ENCODE measurements at regions not wholly inside any gene's neighbourhood (a gene's known extent, or its start where the extent isn't known, plus 50 kb on each side); places are given as distances from the start of the nearest gene placed in this dataset.
A peak's percentile ranks its signal among the peaks of the same experiment; 100 is the strongest.

DNA sequence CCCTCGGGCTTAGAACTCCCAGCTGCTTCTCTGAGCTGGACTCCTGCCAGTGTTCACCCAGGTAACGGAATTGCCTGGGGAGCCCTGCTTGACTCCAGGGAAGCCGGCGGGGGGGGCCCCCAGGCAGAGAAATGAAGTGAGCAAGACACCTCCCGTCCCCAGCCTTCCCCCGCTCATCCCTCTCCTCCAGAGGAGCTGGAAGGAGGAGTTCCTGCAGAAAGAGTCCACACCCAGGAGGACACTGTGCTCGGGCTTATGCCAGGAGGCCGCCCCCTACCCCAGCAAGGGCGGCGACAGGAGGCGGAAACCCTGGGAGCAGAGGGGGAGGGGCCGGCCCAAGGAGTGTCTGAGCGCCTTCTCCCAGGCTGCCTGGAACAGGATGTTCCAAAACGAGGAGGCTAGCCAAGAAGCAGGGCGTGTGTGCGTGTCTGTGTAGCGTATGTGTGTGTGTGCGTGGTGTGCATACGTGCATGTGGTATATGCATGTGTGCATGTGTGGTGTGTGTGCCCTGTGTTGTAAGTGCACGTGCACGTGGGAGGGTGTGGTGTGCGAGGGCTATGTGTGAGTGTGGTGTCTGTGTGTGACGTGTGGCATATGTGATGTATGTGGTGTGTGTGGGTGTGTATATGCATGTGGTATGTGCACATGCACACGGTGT lies 511.3 kb downstream of the SHQ1 start:
- peak; percentile 62 for DNase-seq

- DNase-seq, result peak; percentile 30
These were observed 512.1 kb downstream of the SHQ1 start for GRCh38 chr3:72336114-72336651.

GRCh38 chr3:72335458-72336095 lies 512.7 kb downstream of the SHQ1 start:
- DNase-seq, result peak; percentile 57

DNA sequence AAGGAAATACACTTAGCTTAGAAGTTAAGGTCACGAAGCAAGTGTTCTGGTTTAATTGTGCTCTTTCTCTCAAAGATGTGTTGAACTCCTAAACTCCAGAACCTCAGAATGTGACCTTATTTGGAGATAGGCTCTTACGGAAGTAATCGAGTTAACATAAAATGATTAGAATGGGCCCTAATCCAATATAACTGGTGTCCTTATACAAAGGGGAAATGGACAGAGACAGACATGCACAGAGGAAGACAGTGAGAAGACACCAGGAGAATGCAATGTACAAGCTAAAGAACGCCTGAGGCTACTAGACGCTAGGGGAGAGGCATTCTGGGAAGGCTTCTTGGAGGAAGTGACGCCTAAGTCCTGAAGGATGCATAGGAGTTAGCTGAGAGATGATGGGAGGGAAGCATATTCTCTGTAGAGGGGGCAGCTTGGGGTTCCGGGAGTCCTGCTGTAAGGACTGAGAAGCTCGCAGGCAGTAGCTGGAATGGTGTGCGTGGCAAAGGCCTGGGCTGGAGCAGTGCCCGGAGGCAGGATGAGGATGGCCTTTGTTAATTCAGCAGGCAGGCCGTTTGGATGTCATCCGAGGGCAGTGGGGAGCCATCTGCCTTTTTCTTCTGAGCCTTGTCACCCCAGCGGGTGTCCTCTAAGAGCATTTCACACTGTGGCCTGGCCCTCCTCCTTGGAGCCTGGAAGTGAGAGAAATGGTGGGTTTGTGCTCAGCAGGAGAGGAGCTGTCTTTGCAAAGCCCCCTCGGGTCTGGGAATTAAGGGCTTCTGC lies 513.4 kb downstream of the SHQ1 start:
- DNase-seq, result no peak

DNA sequence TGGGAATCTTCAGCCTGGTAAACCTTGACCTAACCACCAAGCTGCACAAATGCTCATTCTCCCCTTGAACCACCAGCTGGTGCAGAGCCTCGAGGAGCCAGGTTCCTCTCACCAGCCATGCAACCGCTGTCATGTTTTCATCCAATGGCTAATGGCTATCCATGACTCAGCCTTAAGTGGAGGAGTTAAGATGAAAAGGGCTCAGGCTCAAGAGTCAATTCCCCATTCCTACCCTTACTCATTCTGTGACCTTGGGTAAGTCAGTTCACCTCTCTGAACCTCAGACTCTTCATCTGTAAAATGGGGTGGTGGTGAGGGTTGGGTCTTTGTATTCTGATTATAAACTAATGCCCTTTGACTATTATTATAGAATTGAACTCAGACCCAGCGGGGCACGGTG lies 515.6 kb downstream of the SHQ1 start:
- no peak for DNase-seq

GRCh38 chr3:72332036-72332435 lies 516.2 kb downstream of the SHQ1 start:
- DNase-seq, result no peak

DNA sequence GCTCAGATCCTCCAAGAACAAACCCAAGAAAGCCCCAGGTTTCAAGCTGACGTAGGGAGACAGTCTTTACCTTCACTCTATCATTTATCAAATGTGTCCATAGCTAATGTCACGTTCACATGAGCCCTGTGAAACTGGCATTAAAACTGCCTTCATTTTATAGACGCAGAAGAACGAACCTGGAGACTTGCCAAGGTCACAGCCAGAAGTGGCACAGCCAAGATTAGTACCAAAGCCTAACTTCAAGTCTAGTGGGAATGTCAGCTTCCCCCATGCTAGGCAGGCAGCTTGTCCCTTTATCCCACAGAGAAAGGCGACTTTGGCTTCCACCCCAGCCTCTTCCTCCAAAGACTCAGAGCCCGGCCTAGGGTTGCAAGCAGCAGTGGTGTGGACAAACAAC lies 517.2 kb downstream of the SHQ1 start:
- DNase-seq, result no peak

DNA sequence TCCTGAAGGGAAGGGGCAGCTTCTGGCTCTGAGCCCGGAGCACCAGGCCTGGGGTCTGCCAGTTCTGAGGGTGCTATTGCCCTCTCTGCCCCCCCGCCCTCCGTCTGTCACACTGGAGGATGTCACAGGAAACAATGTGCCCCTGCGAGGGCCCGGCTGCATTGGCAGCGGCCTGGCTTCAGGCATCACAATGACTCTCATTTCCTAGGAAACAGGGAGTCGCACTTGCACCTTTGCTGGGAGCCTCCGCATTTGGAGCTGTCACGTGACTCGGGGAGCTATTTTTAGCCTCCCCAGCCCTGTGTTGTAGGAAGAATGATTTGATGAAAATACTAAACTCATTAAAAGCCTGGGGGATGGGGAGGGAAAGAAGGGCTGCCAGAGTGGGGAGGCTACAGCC lies 518.9 kb downstream of the SHQ1 start:
- DNase-seq, result no peak

- DNase-seq, result no peak
These were observed 519.4 kb downstream of the SHQ1 start for GRCh38 chr3:72328755-72329277.

- no peak for DNase-seq
These were observed 521.2 kb downstream of the SHQ1 start for GRCh38 chr3:72327008-72327407.

GRCh38 chr3:72324253-72324811 lies 523.9 kb downstream of the SHQ1 start:
- DNase-seq, result no peak

DNA sequence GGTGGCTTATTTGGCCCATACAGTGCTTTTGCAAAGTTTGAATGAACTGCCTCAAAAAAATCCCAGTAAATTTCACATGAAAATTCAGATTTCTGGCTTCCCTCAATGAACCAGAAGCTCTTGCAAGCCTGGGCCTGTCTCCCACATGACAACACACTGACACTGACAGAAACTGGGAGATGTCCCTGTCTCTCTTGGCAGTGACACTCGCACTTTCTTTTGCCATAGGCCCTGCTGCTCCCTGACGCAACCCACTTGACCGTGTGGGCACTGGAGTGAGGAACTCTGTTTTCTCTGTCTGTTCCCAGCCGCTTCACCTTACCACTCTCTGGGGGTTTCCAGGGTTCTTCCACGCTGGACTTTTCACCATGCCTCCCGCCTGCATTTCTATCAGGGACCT lies 524.5 kb downstream of the SHQ1 start:
- DNase-seq, result no peak

- no peak for DNase-seq
These were observed 525.8 kb downstream of the SHQ1 start for GRCh38 chr3:72322264-72322976.

DNA sequence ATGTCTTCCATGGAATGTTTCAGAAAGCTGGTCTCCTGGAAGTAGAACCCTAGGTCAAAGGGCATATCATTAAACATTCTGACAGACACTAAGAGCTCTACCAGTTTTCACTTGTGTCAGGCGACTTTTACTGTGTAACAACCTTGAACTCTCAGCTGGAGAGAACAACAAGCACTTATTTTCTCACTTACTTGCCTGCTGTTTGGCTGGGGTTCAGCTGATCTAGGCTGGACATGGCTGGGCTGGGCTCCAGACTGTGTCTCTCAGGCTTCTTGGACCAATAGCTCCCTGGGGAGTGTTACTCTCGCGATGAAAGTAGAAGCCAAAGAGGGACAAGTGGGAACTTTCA lies 527.3 kb downstream of the SHQ1 start:
- DNase-seq, result no peak

- no peak for DNase-seq
These were observed 527.9 kb downstream of the SHQ1 start for GRCh38 chr3:72320095-72320954.

DNA sequence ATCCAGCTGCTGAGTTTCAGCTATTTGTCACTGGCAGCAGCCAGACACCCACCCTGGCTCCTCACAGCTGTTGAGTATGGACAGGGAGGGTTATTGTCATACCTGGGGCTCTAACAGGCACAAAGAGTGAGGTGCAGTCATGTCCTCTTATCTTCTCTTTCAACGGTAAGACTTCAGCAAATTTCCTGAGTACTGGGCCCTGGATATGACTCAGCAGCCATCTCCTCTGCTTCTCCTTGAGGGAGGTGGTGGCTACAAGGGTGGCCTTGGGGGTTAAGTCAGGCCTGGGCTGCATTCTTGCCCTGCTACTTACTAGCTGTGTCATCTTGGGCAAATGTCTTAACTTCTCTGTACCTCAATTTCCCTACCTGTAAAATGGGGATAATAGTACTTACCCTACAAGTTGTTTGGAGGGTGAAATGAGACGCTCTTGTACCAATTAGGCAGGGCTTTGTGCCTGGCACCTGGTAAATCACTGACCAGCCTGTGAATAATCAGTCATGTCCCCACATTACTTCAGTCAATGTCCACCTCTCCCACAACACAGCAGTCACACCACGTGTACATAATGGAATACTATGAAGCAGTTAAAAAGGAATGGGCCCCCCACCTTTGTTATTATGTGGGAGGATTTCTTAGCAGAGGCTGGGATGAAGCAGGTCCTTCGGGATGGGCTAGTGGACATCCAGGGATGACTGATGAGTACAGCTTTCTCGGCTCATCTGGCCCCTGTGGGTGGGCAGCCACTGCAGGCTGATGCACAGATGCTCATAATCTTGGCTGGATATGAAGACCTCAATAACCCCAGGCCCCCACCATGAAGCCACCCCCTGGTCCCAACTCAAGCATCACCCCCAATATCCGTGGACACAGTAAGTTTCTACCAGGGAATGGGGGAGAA lies 528.8 kb downstream of the SHQ1 start:
- DNase-seq, result no peak

- DNase-seq, result no peak
These were observed 529.6 kb downstream of the SHQ1 start for GRCh38 chr3:72318504-72319193.

- no peak for DNase-seq
These were observed 530.8 kb downstream of the SHQ1 start for GRCh38 chr3:72317491-72317890.

DNA sequence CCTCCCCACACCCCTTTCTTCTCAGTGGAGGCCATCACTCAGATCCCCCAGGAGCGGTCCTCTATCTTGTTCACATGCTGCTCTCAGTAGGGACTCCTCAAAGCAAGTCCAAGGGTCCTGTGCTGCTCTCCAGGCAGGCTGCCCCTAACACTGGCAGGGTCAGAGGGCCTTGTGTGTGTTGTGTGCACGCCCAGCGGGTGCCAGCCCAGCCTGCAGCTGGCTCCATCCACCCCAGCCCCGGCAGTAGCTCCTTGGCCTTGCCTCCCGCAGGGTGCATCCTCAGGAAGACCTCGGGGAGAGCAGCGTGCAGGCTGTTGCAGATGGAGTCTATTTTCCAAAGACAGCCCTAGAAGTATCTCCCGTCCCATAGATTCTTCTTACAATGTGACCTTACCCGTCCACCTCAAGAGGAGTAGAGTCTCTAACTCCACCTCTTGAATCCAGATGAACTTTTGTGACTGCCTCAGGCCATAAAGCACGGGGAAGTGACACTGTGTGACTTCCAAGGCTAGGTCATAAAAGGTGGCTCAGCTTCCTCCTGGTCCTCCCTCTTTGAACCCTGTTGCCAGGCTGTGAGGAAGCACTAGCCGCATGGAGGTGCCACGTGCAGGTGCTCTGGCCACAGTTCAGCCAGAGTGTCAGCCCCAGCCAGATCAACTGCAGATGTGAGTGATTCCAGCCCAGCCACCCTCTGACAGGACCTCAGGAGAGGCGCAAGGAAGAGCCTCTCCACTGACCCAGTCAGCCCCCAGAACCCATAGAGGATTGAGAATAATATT lies 531.6 kb downstream of the SHQ1 start:
- DNase-seq, result no peak

Data from activated effector memory CD4-positive, alpha-beta T cell treated with anti-CD3 and anti-CD28 coated beads, Interleukin-2, amount 50 U/mL, for 16 hours (primary cell).